KMS-11 (cell line): ENCODE measurements at regions not wholly inside any gene's neighbourhood (a gene's known extent, or its start where the extent isn't known, plus 50 kb on each side); places are given as distances from the start of the nearest gene placed in this dataset.

Experiments used
- H2AFZ ChIP-seq: fragments of 200-600 bp; sonication (generic); 2 replicates; pipeline ENCODE4 v1.6.1; 2016; ENCODE audit warnings: antibody characterized with exemption, mixed run types, low read depth
- H3K27ac ChIP-seq: fragments of 200-600 bp; sonication (generic); 2 replicates; pipeline ENCODE4 v1.6.1; 2016; ENCODE audit warnings: mild to moderate bottlenecking, mixed run types
- H3K27me3 ChIP-seq: fragments of 200-600 bp; sonication (generic); 2 replicates; pipeline ENCODE4 v1.6.1; 2017; ENCODE audit warnings: mild to moderate bottlenecking, low read depth, mixed run types, moderate library complexity; ENCODE audit not compliant: insufficient read depth
- H3K36me3 ChIP-seq: fragments of 200-600 bp; sonication (generic); 2 replicates; pipeline ENCODE4 v1.6.1; 2017; ENCODE audit warnings: mild to moderate bottlenecking, mixed run types; ENCODE audit not compliant: insufficient read depth
- H3K4me1 ChIP-seq: fragments of 200-600 bp; sonication (generic); 2 replicates; pipeline ENCODE4 v1.6.1; 2016; ENCODE audit warnings: mild to moderate bottlenecking, low read depth, mixed run types; ENCODE audit not compliant: poor library complexity, severe bottlenecking
- H3K4me2 ChIP-seq: fragments of 200-600 bp; sonication (generic); 2 replicates; pipeline ENCODE4 v1.7.0; 2016; ENCODE audit warnings: mild to moderate bottlenecking, mixed run types
- H3K4me3 ChIP-seq: fragments of 200-600 bp; sonication (generic); IDR thresholded peaks from 2 replicates; pipeline ENCODE4 v1.6.1; 2017; ENCODE audit warnings: low read depth, low read length, mixed read lengths; ENCODE audit not compliant: insufficient read depth
- H3K79me2 ChIP-seq: fragments of 200-600 bp; sonication (generic); 2 replicates; pipeline ENCODE4 v1.6.1; 2016; ENCODE audit warnings: low read depth, mixed run types; ENCODE audit not compliant: insufficient read depth
- H3K9ac ChIP-seq: fragments of 200-600 bp; sonication (generic); 2 replicates; pipeline ENCODE4 v1.6.1; 2016; ENCODE audit warnings: mild to moderate bottlenecking, mixed run types
- H4K20me1 ChIP-seq: fragments of 200-600 bp; sonication (generic); 2 replicates; pipeline ENCODE4 v1.6.1; 2016; ENCODE audit warnings: mild to moderate bottlenecking, mixed run types; ENCODE audit not compliant: insufficient read depth
- TF ChIP-seq, protein P1 (sequence below): fragments of 200-600 bp; sonication (generic); conservative IDR thresholded peaks from 2 replicates; pipeline ENCODE4 v1.6.1; 2017; ENCODE audit warnings: low read depth, mild to moderate bottlenecking, antibody characterized with exemption, low read length, moderate library complexity, mixed read lengths

DNA sequence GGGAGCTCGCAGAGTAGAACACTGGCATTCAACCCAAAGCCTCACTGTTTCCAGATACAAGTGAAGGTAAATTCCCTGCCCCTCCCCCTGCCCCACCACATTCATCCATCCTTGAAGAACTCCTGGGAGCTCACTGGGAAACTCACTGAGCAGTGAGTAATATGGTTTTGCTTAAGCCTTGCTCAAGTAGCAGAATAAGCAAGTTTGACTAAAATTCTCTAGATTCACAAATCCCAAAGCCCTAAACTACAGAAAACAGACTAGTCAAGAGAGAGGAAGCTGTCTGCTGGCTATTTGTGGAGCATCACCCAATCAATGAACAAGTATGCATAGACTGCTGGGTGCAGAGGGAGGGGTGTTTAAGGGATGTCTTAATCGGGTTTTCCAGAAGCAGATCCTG, 82.1 kb downstream of the UNC5CL start:
- Histone ChIP-seq H3K79me2 (no peaks in the 10 kb centered on the region), H3K27me3 (no peaks in the 10 kb centered on the region), H3K4me2 (no peak overlapping the region), H4K20me1 (no peaks in the 10 kb centered on the region), H3K4me3 (no peak overlapping the region), H2AFZ (no peak overlapping the region), H3K36me3 (no peaks in the 10 kb centered on the region), H3K9ac (no peak overlapping the region), H3K27ac (no peak overlapping the region), H3K4me1 (peaks cover 4% of the 10 kb centered on the region)
- TF ChIP-seq, protein P1, sequence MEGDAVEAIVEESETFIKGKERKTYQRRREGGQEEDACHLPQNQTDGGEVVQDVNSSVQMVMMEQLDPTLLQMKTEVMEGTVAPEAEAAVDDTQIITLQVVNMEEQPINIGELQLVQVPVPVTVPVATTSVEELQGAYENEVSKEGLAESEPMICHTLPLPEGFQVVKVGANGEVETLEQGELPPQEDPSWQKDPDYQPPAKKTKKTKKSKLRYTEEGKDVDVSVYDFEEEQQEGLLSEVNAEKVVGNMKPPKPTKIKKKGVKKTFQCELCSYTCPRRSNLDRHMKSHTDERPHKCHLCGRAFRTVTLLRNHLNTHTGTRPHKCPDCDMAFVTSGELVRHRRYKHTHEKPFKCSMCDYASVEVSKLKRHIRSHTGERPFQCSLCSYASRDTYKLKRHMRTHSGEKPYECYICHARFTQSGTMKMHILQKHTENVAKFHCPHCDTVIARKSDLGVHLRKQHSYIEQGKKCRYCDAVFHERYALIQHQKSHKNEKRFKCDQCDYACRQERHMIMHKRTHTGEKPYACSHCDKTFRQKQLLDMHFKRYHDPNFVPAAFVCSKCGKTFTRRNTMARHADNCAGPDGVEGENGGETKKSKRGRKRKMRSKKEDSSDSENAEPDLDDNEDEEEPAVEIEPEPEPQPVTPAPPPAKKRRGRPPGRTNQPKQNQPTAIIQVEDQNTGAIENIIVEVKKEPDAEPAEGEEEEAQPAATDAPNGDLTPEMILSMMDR = no peak

DNA sequence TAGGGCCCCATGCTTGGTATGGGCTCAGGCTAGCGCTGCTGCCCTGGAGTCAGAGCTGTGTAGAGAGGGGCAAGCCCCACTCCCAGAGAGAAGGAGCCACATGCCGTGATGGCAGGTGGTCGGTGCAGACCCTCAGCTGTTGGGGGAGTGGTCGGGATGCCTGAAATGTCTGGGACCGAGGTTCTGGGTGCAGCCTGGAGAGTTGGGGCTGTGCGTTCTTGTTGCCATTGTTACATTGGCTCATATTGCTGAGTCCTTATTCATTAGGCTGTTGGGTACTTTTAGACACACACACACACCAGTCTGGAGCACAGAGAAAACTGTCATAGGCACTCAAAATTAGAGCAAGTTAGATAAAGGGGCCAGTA, 83.9 kb downstream of the UNC5CL start:
- H4K20me1 ChIP-seq = no peaks in the 10 kb centered on the region
- H3K27ac ChIP-seq = no peak overlapping the region
- no peaks in the 10 kb centered on the region for H3K27me3 ChIP-seq
- no peak overlapping the region for H2AFZ ChIP-seq
- TF ChIP-seq, protein P1 = no peak
- no peaks in the 10 kb centered on the region for H3K4me1 ChIP-seq
- H3K36me3 ChIP-seq = no peaks in the 10 kb centered on the region
- H3K4me3 ChIP-seq = no peak overlapping the region
- no peak overlapping the region for H3K9ac ChIP-seq
- H3K79me2 ChIP-seq = no peaks in the 10 kb centered on the region
- H3K4me2 ChIP-seq = no peak overlapping the region

DNA sequence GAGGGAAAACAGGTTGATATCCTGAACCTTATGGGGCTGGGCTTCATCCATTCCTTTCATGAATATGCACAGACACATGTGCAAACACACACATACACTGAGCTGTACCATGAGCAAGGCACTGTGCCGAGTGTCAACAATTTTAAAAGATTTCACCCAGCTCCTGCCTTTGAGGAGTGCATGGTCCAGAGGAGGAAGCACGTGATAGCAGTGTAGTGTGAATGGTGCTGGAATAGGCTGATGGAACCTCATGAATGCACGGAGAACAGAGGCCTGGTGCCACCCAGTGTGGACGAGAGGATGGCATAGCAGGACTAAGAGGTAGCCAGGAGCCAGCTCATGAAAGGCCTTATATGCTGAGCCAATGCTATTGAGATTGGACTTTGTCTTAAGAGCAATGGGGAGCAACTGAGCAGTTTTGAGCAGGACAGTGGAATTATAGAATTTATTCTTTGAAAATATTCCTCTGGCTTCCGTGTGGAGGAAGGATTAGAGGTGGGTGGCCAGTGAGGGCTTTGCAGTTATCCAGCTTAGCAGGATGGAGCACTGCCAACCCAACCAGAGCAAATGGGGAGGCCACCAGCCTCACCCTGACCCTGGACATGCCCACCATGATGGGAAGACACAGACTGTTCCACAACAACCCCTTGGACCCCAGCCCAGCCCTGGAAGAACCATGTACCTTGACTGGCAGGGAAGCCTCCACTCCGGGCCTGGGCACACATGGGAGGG, 84.4 kb downstream of the UNC5CL start:
- H2AFZ ChIP-seq = no peak overlapping the region
- no peaks in the 10 kb centered on the region for H3K79me2 ChIP-seq
- no peaks in the 10 kb centered on the region for H3K27me3 ChIP-seq
- no peak overlapping the region for H3K27ac ChIP-seq
- TF ChIP-seq, protein P1 = no peak
- no peaks in the 10 kb centered on the region for H3K36me3 ChIP-seq
- H3K9ac ChIP-seq = no peak overlapping the region
- H3K4me1 ChIP-seq = no peaks in the 10 kb centered on the region
- H4K20me1 ChIP-seq = no peaks in the 10 kb centered on the region
- no peak overlapping the region for H3K4me2 ChIP-seq
- H3K4me3 ChIP-seq = no peak overlapping the region

DNA sequence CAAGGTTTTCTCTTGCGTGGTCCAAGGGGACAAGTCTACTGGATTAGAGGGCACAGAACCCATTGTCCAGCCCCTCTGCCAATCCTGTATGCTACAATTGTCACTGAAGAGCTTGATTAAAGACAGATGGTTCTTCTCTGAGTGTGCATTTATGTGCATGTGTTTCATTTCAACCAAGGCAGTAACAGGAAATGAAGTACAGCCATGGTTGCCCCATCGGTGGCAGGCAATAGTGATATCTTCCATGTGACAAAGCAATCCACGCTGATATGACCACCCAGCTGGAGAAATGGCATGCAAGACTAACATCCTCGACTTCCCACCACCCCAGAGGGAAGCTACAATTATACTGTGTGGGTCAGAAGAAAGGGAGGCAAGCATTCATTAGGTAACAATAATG, 85.5 kb downstream of the UNC5CL start:
- Histone ChIP-seq H3K4me3 (no peak overlapping the region), H3K36me3 (no peaks in the 10 kb centered on the region), H3K4me1 (no peaks in the 10 kb centered on the region), H3K79me2 (no peaks in the 10 kb centered on the region), H4K20me1 (no peaks in the 10 kb centered on the region), H3K4me2 (no peak overlapping the region), H3K27ac (no peak overlapping the region), H3K9ac (no peak overlapping the region), H3K27me3 (no peaks in the 10 kb centered on the region), H2AFZ (no peak overlapping the region)
- TF ChIP-seq, protein P1 = no peak
